ENCODE measurements at regions not wholly inside any gene's neighbourhood (a gene's known extent, or its start where the extent isn't known, plus 50 kb on each side); places are given as distances from the start of the nearest gene placed in this dataset.
"Not testable (repeated sequence)": the region's sequence is repeated elsewhere in the genome, so short reads cannot be mapped to it uniquely, and the experiment has no call there.

GRCh38 chr6:141393405-141394124 lies 739.2 kb upstream of the GJE1 start:
- Histone ChIP-seq H3F3A (ENCODE audit: insufficient read depth, low read depth) (no peaks in the 10 kb centered on the region), H2AFZ (no peak overlapping the region), H3K4me3 (no peak overlapping the region), H3K27ac (no peak overlapping the region), H3K9me2 (ENCODE audit: insufficient read depth) (no peaks in the 10 kb centered on the region), H3K4me2 (no peak overlapping the region), H3K4me1 (replicated peaks; ENCODE audit: insufficient read depth) (no peaks in the 10 kb centered on the region), H4K20me1 (ENCODE audit: insufficient read depth) (no peaks in the 10 kb centered on the region), H3K79me2 (ENCODE audit: low read depth) (no peaks in the 10 kb centered on the region), H3K36me3 (ENCODE audit: low read depth) (no peaks in the 10 kb centered on the region), H3K27me3 (ENCODE audit: insufficient read depth, low read depth) (no peaks in the 10 kb centered on the region), H3K9me3 (ENCODE audit: insufficient read depth, low read depth) (no peaks in the 10 kb centered on the region)
- no TSS peak for BruUV-seq (replicated peaks)
- POLR2A ChIA-PET (ENCODE audit: unreplicated experiment) = no interaction called here
- intact Hi-C loops (cut with micrococcal nuclease; ENCODE audit: unreplicated experiment) = no loop called here
- CTCF ChIA-PET = no interaction called here
- no peak for DNase-seq
- TF ChIP-seq EZH2 (IDR thresholded peaks at IDR 0.05; ENCODE audit: low read depth) (no peak), CTCF (conservative IDR thresholded peaks at IDR 0.05) (no peak)

GRCh38 chr6:141391135-141391534 lies 741.6 kb upstream of the GJE1 start:
- H3K4me3 ChIP-seq; H3K27me3 ChIP-seq (ENCODE audit: insufficient read depth, low read depth); intact Hi-C loops (cut with micrococcal nuclease; ENCODE audit: unreplicated experiment); H3K9me2 ChIP-seq (ENCODE audit: insufficient read depth); H2AFZ ChIP-seq; H3K4me2 ChIP-seq; H3K79me2 ChIP-seq (ENCODE audit: low read depth); CTCF ChIA-PET; H3K9me3 ChIP-seq (ENCODE audit: insufficient read depth, low read depth); H3K27ac ChIP-seq; H4K20me1 ChIP-seq (ENCODE audit: insufficient read depth); DNase-seq; H3K36me3 ChIP-seq (ENCODE audit: low read depth); BruUV-seq (replicated peaks); POLR2A ChIA-PET (ENCODE audit: unreplicated experiment); H3F3A ChIP-seq (ENCODE audit: insufficient read depth, low read depth); H3K4me1 ChIP-seq (replicated peaks; ENCODE audit: insufficient read depth): not testable (repeated sequence)

GRCh38 chr6:141388666-141389065 lies 744.1 kb upstream of the GJE1 start:
- BruUV-seq (replicated peaks) = no TSS peak
- TF ChIP-seq EZH2 (IDR thresholded peaks at IDR 0.05; ENCODE audit: low read depth) (no peak), CTCF (conservative IDR thresholded peaks at IDR 0.05) (no peak)
- Histone ChIP-seq H3K9me3 (ENCODE audit: insufficient read depth, low read depth) (no peaks in the 10 kb centered on the region), H3K4me1 (replicated peaks; ENCODE audit: insufficient read depth) (no peaks in the 10 kb centered on the region), H3F3A (ENCODE audit: insufficient read depth, low read depth) (no peaks in the 10 kb centered on the region), H3K4me2 (no peak overlapping the region), H3K9me2 (ENCODE audit: insufficient read depth) (peaks cover 4% of the 10 kb centered on the region; the same call in 1 of the 2 replicates), H3K27me3 (ENCODE audit: insufficient read depth, low read depth) (no peaks in the 10 kb centered on the region), H3K79me2 (ENCODE audit: low read depth) (no peaks in the 10 kb centered on the region), H4K20me1 (ENCODE audit: insufficient read depth) (no peaks in the 10 kb centered on the region), H2AFZ (no peak overlapping the region), H3K4me3 (no peak overlapping the region), H3K27ac (no peak overlapping the region), H3K36me3 (ENCODE audit: low read depth) (no peaks in the 10 kb centered on the region)
- DNase-seq = no peak
- intact Hi-C loops (cut with micrococcal nuclease; ENCODE audit: unreplicated experiment) = loop anchor here (10.0 kb wide), 1 partner anchor 166 kb away; no protein-coding TSS in a partner anchor
- CTCF ChIA-PET = no interaction called here
- POLR2A ChIA-PET (ENCODE audit: unreplicated experiment) = no interaction called here

- Histone ChIP-seq H3K79me2 (ENCODE audit: low read depth) (no peaks in the 10 kb centered on the region), H3F3A (ENCODE audit: insufficient read depth, low read depth) (no peaks in the 10 kb centered on the region), H3K27ac (no peak overlapping the region), H3K9me2 (ENCODE audit: insufficient read depth) (no peaks in the 10 kb centered on the region), H3K4me1 (replicated peaks; ENCODE audit: insufficient read depth) (no peaks in the 10 kb centered on the region), H2AFZ (no peak overlapping the region), H3K9me3 (ENCODE audit: insufficient read depth, low read depth) (no peaks in the 10 kb centered on the region), H3K4me2 (no peak overlapping the region), H4K20me1 (ENCODE audit: insufficient read depth) (no peaks in the 10 kb centered on the region), H3K27me3 (ENCODE audit: insufficient read depth, low read depth) (no peaks in the 10 kb centered on the region), H3K36me3 (ENCODE audit: low read depth) (no peaks in the 10 kb centered on the region), H3K4me3 (no peak overlapping the region)
- no peak for TF ChIP-seq EZH2 (IDR thresholded peaks at IDR 0.05; ENCODE audit: low read depth)
- BruUV-seq (replicated peaks) = no TSS peak
- no peak for DNase-seq
- intact Hi-C loops (cut with micrococcal nuclease; ENCODE audit: unreplicated experiment) = no loop called here
- CTCF ChIA-PET = no interaction called here
- POLR2A ChIA-PET (ENCODE audit: unreplicated experiment) = no interaction called here
Measured at GRCh38 chr6:141370438-141370837, 762.3 kb upstream of the GJE1 start.

GRCh38 chr6:141366796-141367195 lies 765.9 kb upstream of the GJE1 start:
- H3K36me3 ChIP-seq (ENCODE audit: low read depth); DNase-seq; intact Hi-C loops (cut with micrococcal nuclease; ENCODE audit: unreplicated experiment); H4K20me1 ChIP-seq (ENCODE audit: insufficient read depth); H3K9me3 ChIP-seq (ENCODE audit: insufficient read depth, low read depth); CTCF ChIA-PET; H3F3A ChIP-seq (ENCODE audit: insufficient read depth, low read depth); H2AFZ ChIP-seq; H3K4me1 ChIP-seq (replicated peaks; ENCODE audit: insufficient read depth); H3K27ac ChIP-seq; H3K4me3 ChIP-seq; H3K4me2 ChIP-seq; H3K9me2 ChIP-seq (ENCODE audit: insufficient read depth); BruUV-seq (replicated peaks); H3K27me3 ChIP-seq (ENCODE audit: insufficient read depth, low read depth); H3K79me2 ChIP-seq (ENCODE audit: low read depth); POLR2A ChIA-PET (ENCODE audit: unreplicated experiment): not testable (repeated sequence)

Data from PC-9 (cell line).